AG10803 (cell line): ENCODE measurements at regions not wholly inside any gene's neighbourhood (a gene's known extent, or its start where the extent isn't known, plus 50 kb on each side); places are given as distances from the start of the nearest gene placed in this dataset.
A peak's percentile ranks its signal among the peaks of the same experiment; 100 is the strongest.

Experiments used
- DNase-seq: peaks from one replicate; pipeline ENCODE4 v3.0.0; 2010; ENCODE audit warnings: low read depth
- H3K4me3 ChIP-seq: 2 replicates; pipeline ENCODE4 v1.5.1; 2011; ENCODE audit warnings: mild to moderate bottlenecking, low read length, control low read depth
- TF ChIP-seq, protein P1 (sequence below): conservative IDR thresholded peaks from 2 replicates; pipeline ENCODE4 v1.5.1; 2011; ENCODE audit warnings: mild to moderate bottlenecking, low read length, control low read depth, inconsistent platforms

DNA sequence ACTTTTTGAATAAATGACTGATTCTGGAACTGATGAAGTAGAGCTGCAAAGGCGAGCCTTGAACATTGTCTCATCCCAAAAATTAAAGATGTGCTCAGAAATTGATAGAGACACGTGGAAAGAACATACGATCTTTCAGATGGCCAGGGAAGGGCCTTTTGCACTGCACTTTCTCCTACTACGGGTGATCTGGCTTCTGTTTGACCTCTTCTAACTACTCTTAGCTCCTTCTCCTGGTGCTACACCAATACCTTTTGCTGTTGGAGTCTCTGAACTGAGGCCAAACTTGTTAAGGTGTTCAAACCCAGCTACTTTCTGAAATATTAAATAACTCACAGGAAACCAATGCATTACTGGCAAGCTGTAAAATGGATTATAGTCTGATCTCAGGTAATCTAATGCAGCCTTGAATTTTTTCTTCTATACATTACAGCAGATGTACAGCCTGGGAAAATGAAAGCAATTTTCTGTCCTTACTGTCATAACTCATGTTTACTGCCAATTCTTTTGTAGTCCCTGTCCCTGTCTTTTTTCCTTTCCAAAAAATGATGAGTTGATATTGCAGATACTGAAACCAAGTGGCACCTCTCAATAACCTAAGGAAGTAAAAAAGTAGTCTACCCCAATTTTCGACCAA is 1086.1 kb upstream of the CNTN5 start:
- TF ChIP-seq, protein P1, sequence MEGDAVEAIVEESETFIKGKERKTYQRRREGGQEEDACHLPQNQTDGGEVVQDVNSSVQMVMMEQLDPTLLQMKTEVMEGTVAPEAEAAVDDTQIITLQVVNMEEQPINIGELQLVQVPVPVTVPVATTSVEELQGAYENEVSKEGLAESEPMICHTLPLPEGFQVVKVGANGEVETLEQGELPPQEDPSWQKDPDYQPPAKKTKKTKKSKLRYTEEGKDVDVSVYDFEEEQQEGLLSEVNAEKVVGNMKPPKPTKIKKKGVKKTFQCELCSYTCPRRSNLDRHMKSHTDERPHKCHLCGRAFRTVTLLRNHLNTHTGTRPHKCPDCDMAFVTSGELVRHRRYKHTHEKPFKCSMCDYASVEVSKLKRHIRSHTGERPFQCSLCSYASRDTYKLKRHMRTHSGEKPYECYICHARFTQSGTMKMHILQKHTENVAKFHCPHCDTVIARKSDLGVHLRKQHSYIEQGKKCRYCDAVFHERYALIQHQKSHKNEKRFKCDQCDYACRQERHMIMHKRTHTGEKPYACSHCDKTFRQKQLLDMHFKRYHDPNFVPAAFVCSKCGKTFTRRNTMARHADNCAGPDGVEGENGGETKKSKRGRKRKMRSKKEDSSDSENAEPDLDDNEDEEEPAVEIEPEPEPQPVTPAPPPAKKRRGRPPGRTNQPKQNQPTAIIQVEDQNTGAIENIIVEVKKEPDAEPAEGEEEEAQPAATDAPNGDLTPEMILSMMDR, result no peak
- H3K4me3 ChIP-seq, result no peak overlapping the region
- no peak for DNase-seq

DNA sequence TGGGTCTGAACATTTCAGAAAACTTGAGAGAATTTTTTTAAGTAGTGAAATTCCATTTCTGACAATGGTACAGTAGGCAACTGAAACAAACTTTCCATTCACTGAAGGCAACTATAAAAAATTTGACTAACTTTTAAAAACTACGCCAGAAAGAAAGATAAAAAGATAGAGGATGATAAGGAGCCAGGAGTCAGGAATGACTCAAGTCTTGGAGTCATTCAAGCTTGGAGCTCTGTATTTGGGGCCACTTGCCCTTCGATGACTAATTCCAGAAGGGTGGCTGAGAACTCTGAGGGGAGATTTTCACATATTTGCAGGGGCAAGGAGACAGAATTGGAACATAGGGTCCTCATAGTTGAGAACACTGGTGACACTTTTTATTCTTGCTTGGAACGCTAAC is 1083.2 kb upstream of the CNTN5 start:
- no peak overlapping the region for H3K4me3 ChIP-seq
- no peak for DNase-seq
- TF ChIP-seq, protein P1, result no peak

DNA sequence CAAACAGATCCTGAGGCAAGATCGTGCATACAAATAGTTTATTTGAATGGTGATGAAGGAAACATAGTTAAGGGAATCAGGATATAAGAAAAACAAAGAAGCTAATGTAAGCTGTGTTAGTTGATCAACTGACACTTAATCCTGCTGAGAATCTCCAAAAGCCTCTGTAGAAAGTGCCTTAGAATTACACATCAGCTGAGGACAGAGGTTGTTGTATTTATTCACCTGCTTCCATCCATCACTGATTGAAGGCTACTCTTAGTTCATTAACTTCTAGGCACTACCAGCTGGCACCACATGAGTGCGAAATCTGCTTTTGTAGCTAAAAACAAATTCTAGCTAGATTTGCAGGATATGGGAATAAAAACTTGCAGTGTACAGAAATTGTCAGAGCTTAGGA is 1082.0 kb upstream of the CNTN5 start:
- TF ChIP-seq, protein P1, result no peak
- H3K4me3 ChIP-seq, result no peak overlapping the region
- DNase-seq, result no peak

DNA sequence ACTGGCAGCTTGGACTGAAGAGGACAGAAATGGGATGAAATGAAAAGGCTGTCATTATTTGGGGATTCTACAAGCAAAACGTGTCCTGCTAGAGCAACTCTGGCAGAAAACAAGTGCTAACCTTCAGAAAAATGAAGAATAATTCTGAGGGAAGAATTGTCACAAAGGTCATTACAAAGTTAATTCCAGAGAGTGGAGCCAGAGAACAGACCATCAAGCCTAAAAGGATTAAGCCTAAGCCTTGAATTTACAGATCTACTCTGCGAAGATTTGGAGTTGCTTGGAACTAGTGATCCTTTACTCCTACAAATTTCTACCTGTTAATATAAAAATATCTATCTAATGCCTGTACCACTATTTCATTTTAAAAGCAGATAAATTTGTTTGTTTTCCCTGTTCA is 1077.3 kb upstream of the CNTN5 start:
- TF ChIP-seq, protein P1, result no peak; the same call in 1 of the 2 replicates
- DNase-seq, result no peak
- no peak overlapping the region for H3K4me3 ChIP-seq

DNA sequence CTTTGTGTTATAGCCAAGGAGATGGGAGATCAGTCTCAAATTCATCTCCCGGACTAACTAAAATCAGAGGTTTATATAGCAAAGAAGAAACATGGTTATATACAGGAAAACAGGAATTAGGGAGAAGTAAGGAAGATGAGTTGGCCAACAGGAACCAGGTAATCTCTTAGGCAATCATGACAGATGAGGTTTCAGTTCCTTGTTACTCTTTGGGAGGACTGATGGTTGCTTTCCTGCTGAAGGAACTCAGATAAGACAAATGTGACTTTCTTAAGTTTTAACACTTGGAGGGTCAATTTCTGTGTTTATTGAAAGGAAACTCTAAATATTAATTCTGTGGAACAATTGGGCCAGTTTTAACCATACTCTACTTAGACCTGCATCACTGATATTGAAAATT is 1072.0 kb upstream of the CNTN5 start:
- no peak overlapping the region for H3K4me3 ChIP-seq
- DNase-seq, result no peak
- TF ChIP-seq, protein P1, result no peak

DNA sequence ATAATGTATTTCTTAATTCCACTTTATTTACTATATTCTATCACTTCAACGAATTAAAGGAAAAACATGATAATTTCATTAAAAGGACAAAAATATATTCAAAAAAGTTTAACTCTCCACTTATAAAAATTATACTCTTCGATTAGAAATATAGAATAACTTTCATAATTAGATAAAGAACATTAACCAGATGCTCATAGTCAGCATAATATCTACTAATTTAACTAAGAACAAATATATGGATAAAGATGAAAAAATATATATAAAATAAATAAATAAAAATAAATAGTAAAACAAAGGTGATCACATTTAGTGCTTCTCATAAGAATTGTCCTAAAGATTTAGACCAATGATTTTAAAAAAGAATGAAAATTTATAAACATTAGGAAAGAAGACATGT is 1065.2 kb upstream of the CNTN5 start:
- no peak for DNase-seq
- H3K4me3 ChIP-seq, result no peak overlapping the region
- TF ChIP-seq, protein P1, result no peak

DNA sequence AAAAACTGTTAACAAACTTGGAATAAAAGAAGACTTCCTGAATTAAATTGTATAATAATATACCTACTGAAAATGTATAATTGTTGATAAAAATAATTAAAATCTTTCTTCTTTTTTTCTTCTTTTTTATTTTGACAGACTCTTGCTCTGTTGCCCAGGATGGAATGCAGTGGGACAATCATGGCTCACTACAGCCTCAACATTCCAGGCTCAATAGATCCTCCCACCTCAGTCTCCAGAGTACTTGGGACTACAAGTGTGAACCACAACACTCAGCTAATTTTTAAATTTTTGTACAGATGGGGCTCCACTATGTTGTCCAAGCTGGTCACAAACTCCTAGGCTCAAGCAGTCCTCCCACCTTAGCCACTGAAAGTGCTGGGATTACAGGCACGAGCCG is 1063.8 kb upstream of the CNTN5 start:
- TF ChIP-seq, protein P1, result no peak
- no peak overlapping the region for H3K4me3 ChIP-seq
- peak; percentile 21 for DNase-seq
